HepG2 (cell line): ENCODE measurements at regions not wholly inside any gene's neighbourhood (a gene's known extent, or its start where the extent isn't known, plus 50 kb on each side); places are given as distances from the start of the nearest gene placed in this dataset.

ENCODE experiments used
- PATZ1 ChIP-seq: sonication (generic); formaldehyde crosslinking; IDR thresholded peaks from 2 replicates; pipeline ENCODE4 v1.4.0; 2020; ENCODE audit warnings: missing genetic modification reagents
- RAD21 ChIP-seq: fragments of 450-650 bp; formaldehyde crosslinking; IDR thresholded peaks from 2 replicates; pipeline ENCODE4 v1.5.0; 2020; ENCODE audit warnings: mild to moderate bottlenecking
- RNF219 ChIP-seq: sonication (generic); formaldehyde crosslinking; IDR thresholded peaks from 2 replicates; pipeline ENCODE4 v1.5.0; 2020; ENCODE audit warnings: mild to moderate bottlenecking, missing genetic modification reagents
- TBL1XR1 ChIP-seq: fragments of 150-350 bp; IDR thresholded peaks from 2 replicates; pipeline ENCODE4 v1.6.1; 2014; ENCODE audit warnings: borderline replicate concordance, low read length; ENCODE audit not compliant: partially characterized antibody
- ZC3H4 ChIP-seq: sonication (generic); formaldehyde crosslinking; IDR thresholded peaks from 2 replicates; pipeline ENCODE4 v1.4.0; 2020; ENCODE audit warnings: missing genetic modification reagents, borderline replicate concordance
- ZNF513 ChIP-seq: sonication (generic); formaldehyde crosslinking; conservative IDR thresholded peaks from 2 replicates; pipeline ENCODE4 v1.5.0; 2020; ENCODE audit warnings: missing genetic modification reagents
- ZNF766 ChIP-seq: sonication (generic); formaldehyde crosslinking; IDR thresholded peaks from 2 replicates; pipeline ENCODE4 v1.5.0; 2020; ENCODE audit warnings: missing genetic modification reagents, borderline replicate concordance

GRCh38 chr13:111516712-111517640, 196.5 kb downstream of the TEX29 start:
- no peak for TF ChIP-seq ZNF513 (CRISPR knock-in tag)
- TF ChIP-seq ZC3H4 (CRISPR knock-in tag), result no peak
- no peak for TF ChIP-seq ZNF766
- TF ChIP-seq RNF219 (CRISPR knock-in tag), result no peak
- no peak for TF ChIP-seq TBL1XR1
- TF ChIP-seq RAD21 (CRISPR knock-in tag), result no peak
- TF ChIP-seq PATZ1 (CRISPR knock-in tag), result no peak
